NCI-H2227 (cell line): ENCODE measurements at regions not wholly inside any gene's neighbourhood (a gene's known extent, or its start where the extent isn't known, plus 50 kb on each side); places are given as distances from the start of the nearest gene placed in this dataset.

ENCODE experiments used
- DNase-seq: peaks from one replicate; lab custom pipeline; 2025; ENCODE audit not compliant: unreplicated experiment; lab: John Stamatoyannopoulos, UW

DNA sequence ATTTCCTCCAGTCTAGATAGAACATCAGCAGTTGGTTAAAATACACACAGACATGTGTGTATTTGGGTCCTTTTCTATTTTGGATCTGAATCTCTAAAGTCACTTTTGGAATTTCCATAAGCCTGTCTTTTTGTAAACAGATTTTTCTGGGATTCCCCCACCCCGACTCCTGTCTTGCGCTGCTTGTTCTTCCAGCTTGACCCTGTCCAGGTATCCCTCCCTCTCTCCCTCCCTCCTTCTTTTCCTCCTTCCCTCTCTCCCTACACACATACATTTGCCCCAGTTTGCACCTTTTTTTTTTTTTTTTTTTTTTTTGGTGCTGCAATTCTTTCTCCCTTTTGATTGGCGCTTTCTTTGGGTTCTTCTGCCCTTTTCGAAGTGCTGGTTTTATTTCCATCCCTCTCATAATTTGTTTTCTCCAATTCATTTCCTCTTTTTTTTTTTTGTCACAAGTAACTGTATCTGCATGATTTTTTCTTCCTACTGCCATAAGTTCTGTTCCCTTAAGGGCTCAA lies 114.8 kb upstream of the SERTAD2 start:
- DNase-seq, result peak; percentile 51

DNA sequence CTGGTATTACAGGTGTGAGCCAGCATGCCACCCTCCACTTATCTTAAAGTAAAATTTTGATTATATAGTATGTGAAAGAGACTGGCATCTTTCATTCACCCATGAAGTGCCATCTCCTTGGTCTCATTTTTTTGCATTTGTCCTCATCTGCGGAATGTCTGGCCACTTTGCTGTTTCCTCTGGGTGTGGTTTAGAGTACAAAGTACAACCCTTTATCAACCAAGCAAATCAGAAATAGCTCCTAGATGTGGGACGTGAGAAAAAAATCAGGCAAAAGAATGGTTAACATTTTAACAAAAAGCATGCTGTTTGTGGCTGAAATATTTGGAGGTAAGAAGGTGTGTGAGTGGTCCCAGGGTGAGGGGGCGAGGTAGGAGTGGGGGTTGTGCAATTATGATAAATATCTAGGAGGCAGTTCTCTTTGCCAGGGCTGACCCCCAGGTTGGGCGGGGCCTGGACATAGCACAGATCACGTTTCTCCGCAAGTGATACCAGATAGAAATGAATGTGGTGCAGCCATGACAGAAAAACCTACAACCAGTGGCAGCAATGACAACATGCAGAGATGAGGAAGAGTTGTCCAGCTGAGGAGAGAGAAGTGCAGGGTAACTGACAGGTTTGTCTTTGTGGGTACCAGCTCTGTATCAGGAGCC lies 115.8 kb upstream of the SERTAD2 start:
- DNase-seq, result peak; percentile 17

DNA sequence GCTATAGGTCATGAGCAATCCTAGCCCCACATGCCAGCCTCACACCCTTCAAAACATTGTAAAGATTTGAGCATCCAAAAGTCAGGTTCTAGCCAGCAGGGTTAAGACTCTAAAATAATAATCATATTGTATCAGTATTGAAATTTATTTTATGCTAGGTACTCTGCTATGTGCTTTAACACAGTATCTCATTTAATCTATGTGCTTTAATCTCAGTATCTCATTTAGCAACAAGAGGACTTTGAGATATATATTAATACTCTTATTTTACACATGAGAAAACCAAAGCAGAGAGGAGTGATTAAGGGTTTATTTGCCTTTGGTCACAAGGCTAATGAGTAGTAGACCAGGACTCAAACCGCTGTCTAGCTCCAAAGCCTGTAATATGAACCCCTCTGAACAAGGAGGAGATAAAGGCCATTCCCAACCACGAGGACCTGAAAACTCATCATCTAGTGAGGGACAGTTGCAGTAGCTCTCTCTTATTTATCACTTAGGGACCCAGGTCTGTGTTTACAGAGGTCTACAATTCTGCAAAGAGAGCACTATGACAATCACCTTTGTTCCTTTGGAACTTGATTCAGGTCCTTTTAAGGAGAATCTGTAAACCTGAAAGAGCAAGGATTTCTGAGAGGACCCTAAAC lies 116.5 kb upstream of the SERTAD2 start:
- no peak for DNase-seq

DNA sequence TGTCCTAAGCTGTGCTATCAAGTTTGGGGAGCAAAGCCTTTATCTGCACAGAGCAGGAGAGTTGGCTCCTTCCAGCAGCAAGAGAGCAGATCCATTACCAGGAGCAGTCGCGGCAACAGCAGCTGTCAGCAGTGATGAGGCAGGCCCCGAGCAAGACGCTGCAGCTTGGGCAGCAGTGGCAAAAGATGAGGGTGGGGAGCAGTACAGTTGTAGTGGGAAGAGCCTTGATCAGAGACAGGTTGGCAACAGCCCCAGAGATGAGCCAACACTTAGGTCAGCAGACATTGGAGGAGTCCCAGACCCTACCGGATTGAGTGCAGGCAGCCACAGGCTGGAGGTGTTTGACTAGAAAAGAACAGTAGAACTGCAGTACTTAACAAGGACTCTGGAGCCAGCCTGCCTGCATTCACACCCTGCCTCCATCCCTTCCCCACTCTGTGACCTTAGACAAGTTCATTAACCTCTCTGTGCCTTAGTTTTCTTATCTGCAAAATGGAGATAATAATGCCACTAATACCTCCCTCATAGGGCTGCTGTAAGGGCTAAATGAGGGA lies 117.1 kb upstream of the SERTAD2 start:
- no peak for DNase-seq

DNA sequence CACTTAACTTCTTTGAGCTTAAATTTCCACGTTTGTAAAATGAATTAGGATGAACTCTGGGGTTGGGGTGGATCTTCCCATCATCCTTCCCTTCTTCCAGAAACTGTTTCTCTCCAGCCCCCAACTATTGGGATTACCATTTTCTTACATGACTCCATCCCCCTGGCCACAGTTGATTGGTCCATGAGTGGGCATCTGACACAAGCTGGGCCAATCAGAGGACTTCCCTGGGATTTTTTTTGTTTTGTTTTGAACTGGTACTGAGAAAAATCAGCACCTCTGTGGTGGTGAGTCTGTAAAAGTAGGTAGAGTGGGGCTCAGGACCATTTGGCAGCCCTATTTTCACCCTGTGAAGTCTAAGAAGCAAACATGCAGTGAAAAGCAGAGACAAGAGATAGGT lies 118.0 kb upstream of the SERTAD2 start:
- DNase-seq, result no peak

DNA sequence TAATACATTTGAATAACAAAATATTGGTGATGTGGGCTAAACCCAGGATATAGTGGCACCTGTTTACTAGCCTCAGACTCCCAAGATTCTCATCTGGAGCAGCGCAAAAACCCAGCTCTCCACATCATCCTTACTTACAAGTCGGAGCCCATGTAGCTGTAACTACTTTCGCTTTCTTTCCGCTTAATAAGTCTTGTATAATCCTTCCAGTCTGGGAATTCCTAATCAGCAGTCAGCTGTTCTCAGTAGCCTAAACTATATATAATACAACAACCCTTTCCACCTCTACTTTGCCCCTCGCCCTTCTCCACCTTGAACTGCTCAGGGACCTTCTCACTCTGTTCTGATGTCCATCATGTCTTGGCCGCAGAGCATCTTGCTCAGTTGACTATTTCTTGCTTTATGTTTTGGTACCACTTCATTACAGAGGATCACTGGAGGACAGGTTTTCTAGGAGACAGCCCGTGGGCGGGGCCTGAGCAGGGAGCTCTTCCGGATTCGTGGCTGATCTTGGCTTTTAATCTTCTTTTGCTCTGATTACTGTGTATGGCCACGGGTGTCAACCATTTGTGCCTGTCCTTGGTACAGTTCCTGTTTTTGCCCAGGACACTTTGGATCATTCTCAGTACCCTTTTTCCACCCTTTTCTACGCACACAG lies 119.9 kb upstream of the SERTAD2 start:
- DNase-seq, result no peak

DNA sequence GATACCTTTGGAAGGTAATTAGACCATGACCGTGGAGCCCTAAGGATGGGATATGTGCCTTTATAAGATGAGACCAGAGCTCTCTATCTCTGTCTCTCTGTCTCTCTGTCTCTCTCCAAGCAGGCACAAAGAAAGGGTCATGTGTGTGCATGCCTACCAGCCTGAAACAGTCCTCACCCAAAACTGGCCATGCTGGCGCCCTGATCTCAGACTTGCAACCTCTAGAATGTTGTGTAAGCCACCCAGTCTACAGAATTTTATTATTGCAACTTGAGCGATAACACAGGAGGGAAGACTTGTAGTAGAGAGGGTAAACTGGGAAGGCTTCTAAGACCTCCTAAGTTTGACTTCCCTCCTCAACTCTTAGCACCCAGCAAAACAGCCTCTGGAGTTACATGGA lies 124.1 kb upstream of the SERTAD2 start:
- no peak for DNase-seq

DNA sequence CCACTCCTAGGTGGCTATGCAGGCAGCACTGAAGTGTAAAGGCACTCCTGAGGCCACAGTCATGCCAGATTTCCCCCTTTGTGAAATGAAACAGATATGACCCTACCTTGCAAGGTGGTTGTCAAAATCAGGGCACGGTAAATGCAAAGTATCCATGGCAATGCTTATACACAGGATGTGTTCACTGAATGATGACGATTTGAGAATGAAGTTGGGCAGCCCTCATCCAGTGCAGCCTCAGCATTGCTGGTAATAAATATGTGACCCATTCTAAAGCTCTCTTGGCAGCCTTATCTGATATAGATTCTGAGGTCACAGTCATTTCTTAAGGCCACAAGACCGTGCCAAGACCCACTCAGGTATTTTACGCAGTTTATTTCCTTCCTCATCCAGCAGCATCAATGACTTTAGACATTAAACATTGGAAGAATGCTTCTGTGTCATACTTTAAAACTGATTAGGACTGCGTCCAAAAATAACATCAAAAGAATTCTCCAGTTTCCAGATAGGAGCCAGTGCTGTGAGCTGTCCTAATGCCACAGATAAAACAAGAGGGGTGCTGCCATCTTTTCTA lies 125.5 kb upstream of the SERTAD2 start:
- DNase-seq, result no peak

DNA sequence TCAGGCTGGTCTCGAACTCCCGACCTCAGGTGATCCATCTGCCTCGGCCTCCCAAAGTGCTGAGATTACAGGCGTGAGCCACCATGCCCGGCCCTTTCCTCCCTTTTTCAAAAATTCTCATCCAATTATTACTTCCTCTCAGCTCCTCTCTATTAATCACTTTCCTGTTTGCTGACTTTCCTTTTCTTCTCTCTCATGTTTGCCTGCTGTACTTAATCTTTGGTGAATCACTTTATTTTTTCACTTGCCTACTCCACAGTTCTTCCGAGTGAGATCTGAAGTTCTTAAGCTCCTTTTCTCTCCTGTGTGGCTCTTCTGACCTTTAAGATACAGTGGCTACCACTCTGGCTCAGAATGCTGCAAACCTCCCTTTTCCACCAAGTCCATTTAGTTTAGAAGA lies 126.3 kb upstream of the SERTAD2 start:
- DNase-seq, result no peak

DNA sequence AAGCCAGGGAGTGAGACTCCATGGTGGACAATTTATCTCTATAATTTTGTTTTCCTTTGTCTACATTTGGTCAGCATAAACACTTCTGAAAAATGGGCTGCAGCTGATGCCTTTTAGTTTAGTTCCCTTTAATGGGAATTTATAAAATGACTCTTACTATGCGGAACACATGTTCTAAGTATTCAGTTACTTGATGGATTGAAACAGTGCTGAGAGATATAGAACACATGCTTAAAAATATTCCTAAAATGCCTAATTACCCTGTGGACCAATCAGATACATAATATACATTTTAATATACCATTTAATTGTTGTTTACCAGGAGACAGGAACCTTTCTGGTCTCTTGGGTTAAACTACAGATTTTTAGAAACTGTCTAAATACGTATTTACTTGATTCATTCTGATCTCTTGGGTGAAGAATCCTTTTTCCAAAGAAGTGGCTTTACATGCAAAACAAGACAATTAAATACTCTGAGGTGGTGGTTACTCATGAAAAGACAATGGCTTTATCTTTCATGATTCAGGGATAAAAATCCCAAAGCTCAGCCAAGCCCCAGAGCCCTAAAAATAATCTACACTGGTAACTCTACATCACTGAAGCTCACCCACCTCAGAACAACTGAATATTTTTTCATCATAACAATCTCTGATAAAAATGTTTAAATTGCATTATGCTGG lies 128.1 kb upstream of the SERTAD2 start:
- DNase-seq, result no peak

DNA sequence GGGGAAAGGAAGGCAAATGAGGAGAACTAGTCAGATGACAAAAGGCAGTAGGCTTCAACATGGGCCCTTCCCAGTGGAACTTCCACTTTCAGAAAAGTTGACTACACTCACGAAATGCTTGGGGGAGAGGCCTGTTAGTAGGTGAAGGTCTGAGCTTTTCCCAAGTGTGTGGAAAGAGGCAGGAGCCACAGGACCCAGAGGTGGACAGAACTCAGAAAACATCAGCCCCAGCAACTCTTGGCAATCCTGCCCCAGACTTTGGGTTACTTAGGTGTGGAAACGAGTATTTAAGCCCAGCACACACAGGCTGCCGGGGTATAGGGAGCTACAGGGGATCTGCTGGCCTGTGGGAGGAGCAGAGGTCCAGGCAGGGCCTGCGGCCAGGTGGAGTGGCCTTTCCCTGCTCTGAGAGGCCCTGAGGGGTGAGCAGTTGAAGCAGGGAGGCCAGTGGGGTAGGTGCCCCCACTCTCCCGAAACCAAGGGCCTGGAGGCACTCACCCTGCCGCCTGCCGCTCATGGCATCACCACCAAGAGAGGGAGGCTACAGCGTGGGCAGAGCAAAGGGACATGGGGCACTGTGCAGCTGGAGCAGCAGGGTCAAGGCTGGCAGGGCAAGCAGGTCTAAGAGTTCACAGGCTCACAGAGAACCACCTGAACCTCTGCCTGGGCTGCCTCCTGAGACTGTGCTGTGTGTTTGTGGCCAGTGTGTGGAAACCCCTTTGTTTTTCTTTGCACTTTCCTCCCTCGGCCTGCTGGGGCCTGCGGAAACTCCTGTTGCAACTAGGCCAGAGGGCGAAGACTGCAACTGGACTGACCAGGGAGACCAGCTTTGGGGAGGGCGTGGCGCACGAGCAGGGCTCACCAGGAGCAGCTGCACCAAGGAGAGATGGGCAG lies 130.7 kb upstream of the SERTAD2 start:
- no peak for DNase-seq

DNA sequence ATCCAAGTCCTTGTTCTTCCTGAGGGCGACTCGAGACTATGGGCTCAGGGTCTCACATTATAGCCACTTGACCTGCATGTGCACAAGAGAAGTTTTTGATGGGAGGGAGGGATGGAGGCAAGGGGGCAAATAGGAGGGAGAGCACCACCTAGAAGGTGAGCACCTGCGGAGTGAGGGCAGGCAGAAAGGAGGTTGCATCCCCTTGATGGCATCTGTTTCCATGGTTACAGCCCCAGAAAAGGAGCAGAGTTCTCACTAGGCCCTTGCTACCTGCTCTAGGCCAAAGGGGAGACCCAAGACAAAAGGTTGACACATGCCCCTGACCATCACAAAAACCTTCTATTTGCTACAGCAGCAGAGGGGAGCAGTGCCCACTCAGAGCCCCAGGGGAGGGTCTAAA lies 131.5 kb upstream of the SERTAD2 start:
- no peak for DNase-seq

DNA sequence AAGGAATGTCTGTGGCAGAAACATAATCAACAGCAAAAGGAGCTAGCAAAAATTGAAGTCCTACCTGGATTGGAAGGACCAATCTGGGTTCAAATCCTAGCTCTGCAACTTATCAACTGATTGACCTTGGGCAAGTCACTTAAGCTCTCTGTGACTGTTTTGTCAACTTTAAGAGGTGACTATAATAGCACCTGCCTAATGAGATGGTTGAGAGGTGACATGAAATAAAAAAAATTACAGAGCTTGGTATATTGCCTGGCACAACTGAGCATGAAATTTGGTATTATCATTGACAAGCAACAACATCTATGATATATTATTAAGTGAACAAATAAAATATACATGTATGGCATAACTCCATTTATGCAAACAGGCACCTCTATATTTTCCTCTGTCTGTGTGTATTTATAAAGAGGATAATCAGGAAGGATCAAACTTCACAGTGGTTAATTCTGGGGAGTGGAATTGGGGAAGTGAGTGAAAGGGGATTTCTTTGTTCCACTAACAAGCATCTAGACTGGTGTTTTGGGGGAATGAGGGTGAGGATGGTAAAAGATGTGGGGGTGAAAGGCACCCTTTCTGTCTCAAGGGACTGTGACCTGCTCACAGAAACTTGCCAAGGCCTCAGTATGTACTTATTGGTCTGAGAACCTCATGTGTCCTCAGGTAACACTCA lies 132.8 kb upstream of the SERTAD2 start:
- DNase-seq, result no peak

DNA sequence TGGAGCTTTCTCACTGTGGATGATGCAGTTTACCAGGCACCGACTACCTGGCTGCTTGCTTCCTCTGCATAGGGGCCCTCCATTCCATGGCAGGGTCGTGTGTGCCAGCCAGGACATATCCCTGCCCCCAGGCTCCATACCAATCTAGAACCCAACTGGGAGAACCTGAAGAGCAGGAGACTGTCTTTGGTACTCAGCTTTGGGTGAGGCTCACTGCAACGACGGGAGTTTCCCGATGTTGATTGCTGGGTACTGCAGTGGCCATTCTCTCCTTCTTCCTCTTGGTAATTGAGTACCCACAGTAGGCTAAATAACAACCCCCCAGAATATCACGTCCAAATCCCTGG lies 133.3 kb upstream of the SERTAD2 start:
- DNase-seq, result no peak

DNA sequence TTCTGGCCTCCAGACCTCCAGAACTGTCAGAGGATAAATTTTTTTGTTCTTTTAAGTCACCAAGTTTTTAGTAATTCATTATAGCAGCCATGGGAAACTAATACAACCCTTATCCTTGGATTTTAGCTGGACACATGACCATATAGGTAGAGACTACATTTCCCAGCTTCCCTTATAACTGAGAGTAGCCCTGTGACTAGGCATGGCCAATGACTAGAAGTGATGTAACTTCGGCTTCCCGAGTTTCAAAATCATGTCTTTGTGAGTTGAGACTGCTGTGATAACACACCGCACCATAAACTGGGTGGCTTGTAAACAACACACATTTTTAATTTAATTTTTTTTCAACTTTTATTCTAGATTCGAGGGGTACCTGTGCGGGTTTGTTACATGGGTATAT lies 134.0 kb upstream of the SERTAD2 start:
- DNase-seq, result no peak

DNA sequence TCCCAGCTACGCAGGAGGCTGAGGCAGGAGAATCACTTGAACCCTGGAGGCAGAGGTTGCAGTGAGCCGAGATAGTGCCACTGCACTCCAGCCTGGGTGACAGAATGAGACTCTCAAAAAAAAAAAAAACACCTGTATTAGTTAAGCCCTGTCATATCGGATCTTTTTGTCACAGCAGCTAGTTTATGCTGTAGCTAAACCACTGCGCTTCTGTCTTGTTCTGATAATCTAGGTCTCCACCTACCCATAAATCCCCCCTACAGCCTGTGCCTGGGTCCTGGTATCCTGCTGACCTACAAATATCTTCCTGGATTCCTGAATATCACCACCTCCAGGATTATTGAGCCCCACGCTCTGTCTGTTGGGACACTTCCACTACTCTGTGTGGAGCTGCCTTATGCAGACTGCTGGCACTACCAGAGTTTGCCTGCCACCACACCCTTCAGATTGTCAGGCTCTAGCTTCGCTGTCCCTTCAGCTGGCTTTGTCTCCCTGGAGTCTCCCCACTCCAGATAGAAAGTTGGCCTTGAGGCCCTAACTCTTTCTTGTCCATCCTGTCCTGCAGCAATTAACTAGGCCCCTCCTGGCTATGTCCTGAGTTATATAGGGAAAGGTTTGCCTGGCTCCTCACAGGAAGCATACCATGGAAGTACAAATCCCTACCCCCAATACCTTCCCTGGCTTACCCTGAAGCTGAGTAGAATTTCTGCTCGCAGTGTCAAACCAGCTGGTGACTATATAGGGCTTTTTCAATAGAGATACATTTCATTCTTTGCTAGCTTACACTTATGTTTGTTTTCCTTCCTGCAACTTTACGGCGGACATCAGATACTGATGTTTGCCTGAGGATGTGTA lies 136.0 kb upstream of the SERTAD2 start:
- no peak for DNase-seq

DNA sequence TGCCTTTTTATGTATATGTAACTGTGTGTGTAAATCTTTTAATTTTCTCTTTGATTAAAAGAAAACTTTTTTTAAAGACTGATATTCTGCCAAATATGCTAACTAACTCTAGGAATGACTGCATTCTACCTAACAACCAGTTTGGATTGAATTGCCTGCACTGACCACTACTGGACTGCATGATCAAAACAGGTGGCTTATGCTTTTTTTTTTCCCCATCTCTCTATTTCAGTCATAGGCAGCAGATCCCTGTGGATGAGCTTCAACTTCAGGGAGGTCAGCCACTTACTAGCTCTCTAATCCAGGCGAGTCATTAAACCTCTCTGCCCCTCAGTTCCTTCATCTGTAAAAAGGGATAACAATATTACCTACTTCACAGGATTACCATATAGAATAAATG lies 138.6 kb upstream of the SERTAD2 start:
- DNase-seq, result no peak

DNA sequence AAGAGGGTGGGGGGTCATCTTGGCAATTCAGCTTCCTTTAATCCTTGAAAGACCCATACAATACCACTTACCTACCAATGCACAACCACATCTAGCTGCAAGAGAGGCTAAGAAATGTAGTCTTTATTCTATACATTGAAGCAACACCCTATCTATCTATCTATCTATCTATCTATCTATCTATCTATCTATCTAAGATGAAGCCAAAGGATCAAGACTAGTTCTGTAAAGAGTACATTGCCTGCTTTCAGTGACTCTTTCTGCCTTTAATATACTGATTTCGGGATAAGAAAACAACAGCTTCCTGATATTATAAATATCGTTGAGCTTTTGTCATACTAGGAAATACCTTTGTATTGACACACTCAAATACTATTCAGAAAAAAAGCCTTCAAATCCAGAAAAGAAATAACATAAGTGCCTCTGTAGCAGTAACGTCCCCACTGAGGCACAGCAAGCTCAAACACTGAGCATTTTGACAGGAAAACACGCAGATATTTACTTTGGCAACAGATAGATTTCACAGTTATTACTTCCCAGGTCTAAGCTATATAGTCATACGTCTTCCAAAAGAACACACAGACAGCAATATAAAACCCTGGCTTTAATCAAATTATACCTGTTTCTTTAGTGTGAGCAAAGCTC lies 139.4 kb upstream of the SERTAD2 start:
- DNase-seq, result no peak
